ENCODE measurements at regions not wholly inside any gene's neighbourhood (a gene's known extent, or its start where the extent isn't known, plus 50 kb on each side); places are given as distances from the start of the nearest gene placed in this dataset.

- TF ChIP-seq, protein P1, sequence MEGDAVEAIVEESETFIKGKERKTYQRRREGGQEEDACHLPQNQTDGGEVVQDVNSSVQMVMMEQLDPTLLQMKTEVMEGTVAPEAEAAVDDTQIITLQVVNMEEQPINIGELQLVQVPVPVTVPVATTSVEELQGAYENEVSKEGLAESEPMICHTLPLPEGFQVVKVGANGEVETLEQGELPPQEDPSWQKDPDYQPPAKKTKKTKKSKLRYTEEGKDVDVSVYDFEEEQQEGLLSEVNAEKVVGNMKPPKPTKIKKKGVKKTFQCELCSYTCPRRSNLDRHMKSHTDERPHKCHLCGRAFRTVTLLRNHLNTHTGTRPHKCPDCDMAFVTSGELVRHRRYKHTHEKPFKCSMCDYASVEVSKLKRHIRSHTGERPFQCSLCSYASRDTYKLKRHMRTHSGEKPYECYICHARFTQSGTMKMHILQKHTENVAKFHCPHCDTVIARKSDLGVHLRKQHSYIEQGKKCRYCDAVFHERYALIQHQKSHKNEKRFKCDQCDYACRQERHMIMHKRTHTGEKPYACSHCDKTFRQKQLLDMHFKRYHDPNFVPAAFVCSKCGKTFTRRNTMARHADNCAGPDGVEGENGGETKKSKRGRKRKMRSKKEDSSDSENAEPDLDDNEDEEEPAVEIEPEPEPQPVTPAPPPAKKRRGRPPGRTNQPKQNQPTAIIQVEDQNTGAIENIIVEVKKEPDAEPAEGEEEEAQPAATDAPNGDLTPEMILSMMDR (IDR thresholded peaks at IDR 0.05) = no peak
These were observed 316.7 kb upstream of the DIPK2B start for GRCh38 chrX:45517090-45517973.

DNA sequence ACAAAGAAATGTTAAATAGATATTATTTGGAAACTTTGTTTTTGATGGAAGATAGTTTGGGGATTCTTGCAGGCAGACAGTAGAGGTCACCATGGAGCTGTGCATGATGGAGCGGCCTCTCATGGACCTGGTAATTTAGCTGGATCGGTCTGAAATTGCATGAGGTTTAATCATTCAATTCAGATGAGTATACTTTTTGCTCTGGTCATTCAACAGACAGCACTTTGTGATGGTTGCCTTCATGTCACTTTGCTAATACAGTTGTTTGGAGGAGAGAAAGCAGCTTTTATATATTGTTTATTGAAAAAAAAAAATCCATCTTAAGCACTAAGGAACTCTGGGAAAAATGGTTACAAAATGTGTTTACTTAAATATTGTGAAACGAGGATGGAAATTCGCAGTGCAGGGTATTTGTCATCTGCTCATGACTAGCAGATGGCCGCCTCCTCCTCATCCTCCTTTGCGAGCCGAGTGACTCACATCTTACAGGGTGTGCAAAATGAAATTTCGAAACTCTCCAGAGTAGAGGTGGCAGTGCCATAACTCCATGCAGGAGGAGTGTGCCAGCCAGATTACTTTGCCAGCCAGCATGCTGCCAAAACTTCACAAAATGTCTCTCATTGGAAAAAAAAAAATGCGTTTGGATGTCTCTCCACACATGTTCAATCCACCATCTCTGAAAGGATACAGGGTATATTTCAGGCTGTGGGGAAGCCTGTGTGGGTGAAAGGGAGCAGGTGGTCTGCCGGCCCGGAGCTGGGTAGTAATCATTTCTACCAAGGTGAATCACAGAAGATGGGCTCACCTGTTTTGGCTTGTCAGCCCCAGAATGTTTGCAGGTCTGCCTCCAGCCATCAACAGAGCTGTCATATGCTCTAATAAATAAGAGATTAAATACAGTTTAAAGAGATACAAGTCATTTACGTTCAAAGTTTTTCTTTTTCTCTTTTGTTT, 314.9 kb upstream of the DIPK2B start:
- Histone ChIP-seq H3K9me3 (no peaks in the 10 kb centered on the region), H3K27me3 (no peaks in the 10 kb centered on the region), H3K4me1 (no peaks in the 10 kb centered on the region), H3K27ac (peak overlapping the region in 1 of 2 donors; percentile 35), H3K36me3 (no peaks in the 10 kb centered on the region), H3K4me3 (no peak overlapping the region)
- TF ChIP-seq, protein P1 (IDR thresholded peaks at IDR 0.05) = peak; percentile 18 to 69
- DNase-seq (ENCODE audit: low spot score) = peak; percentile 82

More at GRCh38 chrX:45517090-45517973, 316.7 kb upstream of the DIPK2B start:
- no peak overlapping the region for H3K4me3 ChIP-seq
- no peaks in the 10 kb centered on the region for H3K9me3 ChIP-seq
- no peaks in the 10 kb centered on the region for H3K27me3 ChIP-seq
- no peak for DNase-seq (ENCODE audit: low spot score)
- peak overlapping the region in 1 of 2 donors; percentile 12 for H3K27ac ChIP-seq
- no peaks in the 10 kb centered on the region for H3K36me3 ChIP-seq
- no peaks in the 10 kb centered on the region for H3K4me1 ChIP-seq

- DNase-seq (ENCODE audit: low spot score) = no peak
- no peaks in the 10 kb centered on the region for H3K36me3 ChIP-seq
- no peaks in the 10 kb centered on the region for H3K4me1 ChIP-seq
- H3K27ac ChIP-seq = no peak overlapping the region
- H3K4me3 ChIP-seq = no peak overlapping the region
- no peaks in the 10 kb centered on the region for H3K9me3 ChIP-seq
- TF ChIP-seq, protein P1 (IDR thresholded peaks at IDR 0.05) = no peak
- H3K27me3 ChIP-seq = no peaks in the 10 kb centered on the region
These were observed 312.4 kb upstream of the DIPK2B start for GRCh38 chrX:45513042-45513441.

- no peak for DNase-seq (ENCODE audit: low spot score)
- TF ChIP-seq, protein P1 (IDR thresholded peaks at IDR 0.05) = no peak
These were observed 307.8 kb upstream of the DIPK2B start for GRCh38 chrX:45508454-45508853.

DNA sequence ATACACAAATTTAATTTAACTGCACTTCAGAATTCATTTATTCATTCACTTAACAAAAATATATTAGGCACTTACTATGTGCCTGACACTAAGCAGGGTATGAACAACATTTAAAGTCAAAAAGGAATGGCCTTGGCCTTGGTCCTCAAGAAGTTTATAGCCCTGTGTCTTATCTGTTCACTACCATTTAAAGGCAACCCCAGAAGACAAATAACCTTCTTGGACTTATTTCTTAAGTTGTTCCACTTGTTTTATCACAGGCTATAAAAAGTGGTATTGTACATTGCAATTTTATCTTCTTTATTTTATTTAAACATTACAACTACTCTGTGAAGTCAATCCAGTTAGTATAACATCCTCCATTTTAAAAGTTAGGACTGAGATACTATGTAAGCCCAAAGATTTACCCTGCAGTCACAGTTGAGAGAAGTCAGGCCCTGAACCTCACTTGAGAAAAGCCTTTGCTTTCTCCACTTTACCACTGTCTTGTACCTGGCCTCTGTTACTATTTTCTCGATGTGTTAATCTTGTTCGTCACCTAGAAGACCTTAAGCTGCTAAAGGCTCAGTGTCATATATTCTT, 305.6 kb upstream of the DIPK2B start:
- H3K4me3 ChIP-seq = no peak overlapping the region
- H3K4me1 ChIP-seq = peaks cover 0 to 24% of the 10 kb centered on the region in 2 donors
- H3K27me3 ChIP-seq = no peaks in the 10 kb centered on the region
- H3K27ac ChIP-seq = peak overlapping the region in 1 of 2 donors; percentile 76
- H3K36me3 ChIP-seq = no peaks in the 10 kb centered on the region
- no peaks in the 10 kb centered on the region for H3K9me3 ChIP-seq
- no peak for DNase-seq (ENCODE audit: low spot score)
- TF ChIP-seq, protein P1 (IDR thresholded peaks at IDR 0.05) = no peak

More at GRCh38 chrX:45508454-45508853, 307.8 kb upstream of the DIPK2B start:
- Histone ChIP-seq H3K36me3 (no peaks in the 10 kb centered on the region), H3K9me3 (no peaks in the 10 kb centered on the region), H3K27ac (peak overlapping the region in 1 of 2 donors; percentile 76), H3K27me3 (no peaks in the 10 kb centered on the region), H3K4me3 (no peak overlapping the region), H3K4me1 (peaks cover 0 to 24% of the 10 kb centered on the region in 2 donors)

Measured in right atrium auricular region (tissue), 2 donors.